Activated CD4-positive, alpha-beta T cell treated with anti-CD3 and anti-CD28 coated beads, Interleukin-2, amount 50 U/mL, for 48 hours (primary cell): ENCODE measurements at regions not wholly inside any gene's neighbourhood (a gene's known extent, or its start where the extent isn't known, plus 50 kb on each side); places are given as distances from the start of the nearest gene placed in this dataset.

Experiments used
- DNase-seq, 2 experiments: peaks; one replicate each; pipeline ENCODE4 v3.0.0-alpha.2; 2020

DNA sequence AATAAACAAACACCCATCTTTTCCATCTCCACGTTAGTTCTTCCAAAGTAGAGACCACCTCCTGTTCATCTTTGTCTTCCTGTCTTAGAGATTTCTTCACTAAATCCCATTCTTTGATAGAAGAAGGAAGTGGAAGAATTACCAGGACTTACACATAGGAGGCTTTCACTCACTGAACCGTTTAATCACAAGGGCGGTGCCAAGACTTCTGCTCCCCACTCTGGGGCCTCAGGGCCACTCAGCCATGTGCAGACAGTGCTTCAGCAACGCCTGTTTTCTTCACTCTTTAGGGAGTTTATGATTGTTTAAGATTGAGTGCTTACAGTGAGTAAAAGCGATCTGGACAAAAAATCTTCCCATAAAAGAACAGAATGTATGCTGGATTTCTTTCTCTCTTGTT lies 63.9 kb upstream of the SORCS3 start:
- no peak for DNase-seq

DNA sequence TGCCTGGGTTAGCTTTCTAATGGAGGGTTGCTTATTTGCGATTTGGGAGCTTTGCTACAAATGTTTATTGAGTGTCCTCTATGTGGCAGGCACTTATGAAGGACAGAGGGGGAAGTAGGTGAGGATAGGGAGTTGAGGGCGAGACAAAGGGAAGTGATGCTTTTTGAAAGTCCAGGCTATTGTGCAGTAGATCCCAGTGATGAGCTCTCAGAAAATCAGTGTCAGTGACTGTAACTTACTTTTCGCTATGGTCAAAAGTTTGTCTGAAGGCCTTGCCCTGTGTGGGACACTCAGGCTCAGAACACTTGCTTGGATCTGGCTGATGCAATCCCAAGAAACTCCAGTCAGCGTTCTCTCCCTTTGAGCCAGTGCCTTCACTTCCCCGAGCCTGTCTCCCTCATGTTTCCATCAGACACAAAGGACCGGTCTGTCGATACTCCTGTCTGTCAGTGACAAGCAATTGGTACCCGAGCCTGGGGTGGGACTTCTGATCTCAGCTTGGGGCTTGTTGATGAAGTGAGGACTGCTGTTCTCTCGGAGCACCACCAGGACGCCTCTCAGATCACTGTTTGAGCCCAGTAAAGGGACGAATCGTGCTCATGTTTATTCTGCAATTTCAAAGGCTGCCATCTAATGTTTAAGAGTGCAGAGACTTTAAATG lies 63.1 kb upstream of the SORCS3 start:
- DNase-seq, result no peak

DNA sequence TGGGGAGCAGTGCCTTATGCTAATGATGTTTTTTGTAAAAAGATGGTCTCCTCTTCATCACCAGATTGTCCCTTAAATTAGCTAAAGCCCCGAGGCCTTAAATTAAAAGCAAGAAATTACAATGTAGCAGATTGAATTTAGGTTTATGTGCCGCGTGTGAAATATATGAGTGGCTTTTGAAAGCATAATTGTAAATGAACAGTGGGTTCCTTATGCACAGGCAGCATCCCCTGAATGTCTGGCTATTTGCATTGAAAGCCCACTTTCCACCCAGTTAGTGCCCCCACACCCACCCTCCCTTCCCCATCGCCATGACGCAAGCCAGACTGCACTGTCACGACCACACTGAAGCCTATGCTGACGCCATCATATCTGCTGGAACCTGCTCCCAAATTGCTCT lies 62.4 kb upstream of the SORCS3 start:
- no peak for DNase-seq

DNA sequence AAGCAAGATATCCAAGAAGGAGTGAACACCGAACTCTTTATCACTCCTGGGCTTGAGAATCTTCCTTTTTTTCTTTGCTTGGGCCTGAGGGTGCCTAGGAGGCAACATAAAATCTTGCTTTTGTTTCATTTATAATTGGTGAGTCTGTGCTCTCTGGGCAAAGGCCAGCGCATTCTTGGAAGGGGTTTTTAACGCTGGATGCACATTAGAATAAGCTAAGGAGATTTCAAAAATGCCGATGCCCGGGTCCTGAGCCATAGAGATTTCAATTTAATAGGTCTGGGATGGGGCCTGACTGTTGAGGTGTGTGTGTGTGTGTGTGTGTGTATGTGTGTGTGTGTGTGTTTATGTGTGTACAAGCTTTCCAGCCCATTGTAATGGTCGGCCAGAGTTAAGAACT lies 62.0 kb upstream of the SORCS3 start:
- no peak for DNase-seq

DNA sequence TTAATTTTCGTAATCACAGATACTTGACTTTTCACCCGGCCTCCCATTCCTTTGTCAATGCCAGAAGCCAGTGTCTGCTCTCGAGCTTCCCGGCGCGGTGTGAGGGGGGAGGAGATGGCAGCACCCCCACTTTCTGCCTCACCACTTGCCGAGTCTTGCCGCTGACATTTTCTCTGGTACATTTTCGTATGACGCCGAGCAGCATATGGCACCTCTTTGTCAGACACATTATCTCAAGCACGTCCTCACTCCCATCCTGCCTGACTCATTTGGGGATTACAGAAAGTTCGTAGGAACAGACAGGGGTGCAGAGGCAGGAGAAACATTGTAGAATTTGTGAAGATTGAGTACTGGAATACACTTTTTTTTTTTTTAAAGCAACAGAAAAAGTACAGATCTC lies 60.8 kb upstream of the SORCS3 start:
- no peak for DNase-seq

DNA sequence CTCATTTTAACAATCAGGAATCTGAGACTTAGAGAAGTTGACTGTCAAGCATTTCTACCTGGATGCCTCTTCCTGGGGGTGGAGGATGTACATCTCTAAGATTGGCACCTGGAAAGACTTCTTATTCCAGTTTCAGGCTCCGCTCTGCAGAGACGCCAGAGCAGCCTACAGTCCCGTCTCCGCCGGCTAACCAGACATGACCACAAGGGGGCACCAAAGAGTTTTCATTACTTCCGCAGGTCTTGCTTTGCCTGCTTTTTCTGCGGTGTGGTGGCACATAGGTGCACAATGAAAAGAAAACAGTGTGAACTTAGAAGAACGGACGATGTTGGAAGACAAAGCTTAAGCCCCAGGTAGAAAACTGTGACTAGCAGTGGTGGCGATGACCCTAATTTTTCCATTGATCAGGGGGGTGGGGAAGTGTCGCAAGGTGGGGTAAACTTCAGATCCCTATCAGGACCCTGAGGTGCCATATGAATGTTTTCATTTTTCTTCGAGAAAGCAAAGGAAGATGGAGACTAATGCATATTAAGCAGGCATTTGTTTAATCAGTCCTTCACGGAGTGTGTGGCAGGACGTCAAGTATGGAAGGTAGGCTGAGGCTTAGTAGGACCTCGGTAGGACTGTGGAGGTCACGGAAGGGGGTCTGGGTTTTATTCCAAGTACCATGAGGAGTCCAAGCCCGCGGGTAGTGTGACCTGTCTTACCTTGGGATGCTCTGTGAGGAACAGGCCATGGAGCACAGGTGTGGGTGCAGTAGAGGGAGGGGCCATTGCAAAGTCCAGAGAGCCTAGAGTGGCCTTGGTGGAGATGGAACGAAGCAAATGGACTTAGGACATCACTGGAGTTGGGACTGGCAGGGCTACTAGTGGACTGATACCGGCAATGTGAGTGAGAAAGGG lies 60.1 kb upstream of the SORCS3 start:
- peak; percentile 74 to 79 for DNase-seq

DNA sequence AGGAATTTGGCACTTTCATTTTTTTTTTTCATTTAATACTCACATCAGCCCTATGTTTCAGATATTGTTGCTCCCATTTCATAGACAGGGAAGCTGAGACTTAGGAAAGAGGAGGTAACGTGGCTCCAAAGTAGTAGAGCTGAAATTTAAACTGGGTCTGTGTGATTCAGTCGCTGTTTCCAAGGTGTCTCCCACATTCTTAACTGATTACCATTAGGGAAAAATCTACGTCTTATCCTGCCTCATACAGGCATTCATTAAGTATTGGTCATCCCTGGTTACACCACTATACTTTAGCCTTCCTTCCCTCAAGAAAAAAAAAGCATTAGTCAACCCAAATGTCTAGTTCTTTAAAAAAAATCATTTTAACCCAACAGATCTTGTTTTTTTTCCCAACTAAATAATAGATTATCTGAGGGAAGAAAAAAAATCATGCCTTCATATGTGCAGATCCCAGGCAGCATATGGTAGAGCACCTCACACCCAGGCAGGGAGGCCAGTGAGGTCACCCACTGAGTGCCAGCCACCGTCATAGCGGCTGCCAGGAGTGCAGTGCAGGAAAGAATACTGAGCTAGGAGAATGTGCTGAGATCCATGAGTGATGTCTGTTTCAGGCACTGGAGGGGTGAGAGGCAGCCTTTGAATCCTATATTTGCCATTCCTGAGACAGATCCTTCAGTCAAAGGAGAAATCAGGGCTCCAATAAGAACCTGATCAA lies 59.0 kb upstream of the SORCS3 start:
- no peak for DNase-seq

DNA sequence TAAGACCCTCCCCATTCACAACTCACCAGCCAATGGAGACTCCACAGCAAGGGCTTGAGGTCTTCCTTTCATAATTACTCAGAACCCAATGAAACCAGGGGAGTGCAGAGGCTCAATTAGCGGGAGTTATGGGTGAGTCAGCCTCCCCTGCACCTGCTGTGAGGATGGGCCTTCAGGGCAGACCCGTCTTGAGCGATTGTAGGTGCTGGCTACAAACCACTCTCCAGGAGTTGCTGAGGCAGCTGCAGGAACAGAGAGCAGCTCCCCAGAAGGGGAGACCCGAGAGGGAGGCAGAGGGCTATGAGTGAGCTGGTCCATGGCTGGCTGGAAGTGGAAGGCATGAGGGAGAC lies 58.5 kb upstream of the SORCS3 start:
- no peak for DNase-seq

DNA sequence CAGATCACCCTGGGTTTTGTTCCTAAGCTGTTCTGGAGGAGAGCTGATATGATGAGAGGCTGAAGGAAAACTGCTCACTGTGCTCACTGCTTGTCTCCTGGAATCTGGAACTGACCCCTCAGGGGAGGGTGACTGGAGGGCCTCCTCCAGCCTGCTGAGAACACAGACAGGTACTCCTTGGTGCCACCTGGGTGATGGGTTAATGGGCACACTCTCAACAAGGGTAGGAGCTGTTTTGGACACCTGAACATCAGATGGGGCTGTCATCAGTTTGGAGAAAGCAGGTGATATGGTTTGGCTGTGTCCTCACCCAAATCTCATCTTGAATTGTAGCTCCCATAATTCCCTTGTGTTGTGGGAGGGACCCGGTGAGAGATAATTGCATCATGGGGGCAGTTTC lies 58.1 kb upstream of the SORCS3 start:
- no peak for DNase-seq

DNA sequence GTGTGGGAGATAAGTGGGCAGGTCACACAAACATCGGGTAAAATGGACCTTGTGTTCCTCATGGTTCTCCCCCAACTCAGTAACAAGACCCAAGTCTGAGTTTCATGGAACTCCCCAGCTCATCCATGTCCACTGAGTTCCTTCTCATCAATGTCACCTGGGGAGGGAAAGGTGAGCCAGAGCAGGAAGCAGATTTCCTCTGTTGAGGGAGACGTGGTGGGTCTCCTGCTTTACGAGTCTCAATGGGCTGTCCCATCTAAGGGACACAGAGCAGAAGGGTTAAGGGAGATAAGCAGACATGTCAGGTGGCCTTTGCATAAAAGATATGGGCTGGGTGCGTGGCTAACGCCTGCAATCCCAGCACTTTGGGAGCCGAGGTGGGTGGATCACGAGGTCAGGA lies 56.5 kb upstream of the SORCS3 start:
- no peak for DNase-seq

DNA sequence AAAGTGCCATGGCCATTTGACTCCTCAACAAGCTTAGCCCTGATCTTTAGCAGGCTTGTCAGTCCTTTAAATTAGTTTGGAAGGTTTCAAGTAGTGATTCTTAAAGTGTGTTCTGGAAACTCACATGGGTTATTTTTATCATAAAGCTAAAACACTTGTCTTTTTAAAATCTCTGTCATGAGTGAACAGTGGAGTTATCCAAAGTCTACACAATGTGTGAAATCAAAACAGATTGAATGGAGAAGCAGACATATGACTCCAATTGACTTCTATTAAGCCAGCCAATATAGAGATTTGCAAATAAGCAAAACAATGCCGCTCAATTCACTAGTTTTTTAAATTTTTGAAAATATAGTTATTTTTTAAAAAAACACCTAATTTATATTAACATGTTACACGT lies 53.3 kb upstream of the SORCS3 start:
- no peak for DNase-seq

DNA sequence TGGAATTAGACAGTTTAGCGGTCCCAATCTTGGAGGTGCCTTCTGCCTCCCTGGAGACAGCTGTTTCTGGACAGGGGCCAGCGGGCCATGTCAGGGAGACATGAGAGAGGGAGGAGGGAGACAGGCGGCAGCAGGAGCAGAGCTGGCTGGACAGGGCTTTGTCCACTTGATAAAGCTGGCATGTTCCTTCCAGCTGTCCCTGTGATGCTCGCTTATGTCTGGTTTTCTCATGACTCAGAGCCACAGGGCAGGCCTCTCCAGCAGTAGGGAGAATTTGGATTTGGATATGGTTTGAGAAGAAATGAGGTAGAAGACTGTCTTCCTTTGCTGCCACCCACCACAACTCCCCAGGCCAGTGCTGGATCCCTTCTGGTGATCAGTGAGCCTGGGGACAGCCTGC lies 51.7 kb upstream of the SORCS3 start:
- no peak for DNase-seq

DNA sequence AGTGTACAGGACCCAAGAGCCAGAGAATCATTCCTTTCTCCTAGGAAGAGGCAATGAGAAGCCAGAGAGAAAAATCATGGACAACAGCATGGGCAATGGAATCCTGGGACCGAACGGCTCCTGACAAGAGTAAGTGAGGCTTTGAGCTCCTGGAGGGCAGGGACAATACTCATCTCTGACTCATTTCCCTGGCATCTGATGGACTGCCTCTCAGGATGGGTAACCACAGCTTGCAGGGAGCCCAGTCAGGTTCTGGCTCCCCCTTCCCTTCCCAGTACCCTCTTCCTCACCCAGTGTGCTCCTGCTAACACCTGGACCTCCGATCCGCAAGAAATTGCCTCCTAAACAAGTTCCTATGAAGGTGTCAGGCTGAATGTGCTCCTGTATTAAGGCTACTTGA lies 51.2 kb upstream of the SORCS3 start:
- DNase-seq, result no peak
